ENCODE measurements at regions not wholly inside any gene's neighbourhood (a gene's known extent, or its start where the extent isn't known, plus 50 kb on each side); places are given as distances from the start of the nearest gene placed in this dataset.

- H3K27ac Mint-ChIP-seq: no peak overlapping the region
- H3K27me3 Mint-ChIP-seq: no peaks in the 10 kb centered on the region
Measured at GRCh38 chr4:62970846-62971245, 1438.4 kb downstream of the TECRL start.

GRCh38 chr4:62960415-62960814, 1448.8 kb downstream of the TECRL start:
- Mint-ChIP-seq H3K4me3 (no peak overlapping the region), H3K4me1 (ENCODE audit: low read depth in 2 of 2) (no peaks in the 10 kb centered on the region)

More at GRCh38 chr4:62970846-62971245, 1438.4 kb downstream of the TECRL start:
- H3K36me3 Mint-ChIP-seq: peaks cover 13% of the 10 kb centered on the region
- peaks cover 35% of the 10 kb centered on the region for H3K9me3 Mint-ChIP-seq
- no peak for ATAC-seq
- no peak overlapping the region for H3K4me3 Mint-ChIP-seq
- H3K4me1 Mint-ChIP-seq (ENCODE audit: low read depth in 2 of 2): no peaks in the 10 kb centered on the region
- DNase-seq (ENCODE audit: low spot score): no peak

GRCh38 chr4:62953752-62954151, 1455.5 kb downstream of the TECRL start:
- Mint-ChIP-seq H3K27ac (no peak overlapping the region), H3K9me3 (peaks cover 23% of the 10 kb centered on the region), H3K4me3 (no peak overlapping the region), H3K36me3 (no peaks in the 10 kb centered on the region), H3K4me1 (ENCODE audit: low read depth in 2 of 2) (no peaks in the 10 kb centered on the region), H3K27me3 (no peaks in the 10 kb centered on the region)
- no peak for DNase-seq (ENCODE audit: low spot score)
- ATAC-seq: no peak

More at GRCh38 chr4:62960415-62960814, 1448.8 kb downstream of the TECRL start:
- no peaks in the 10 kb centered on the region for H3K36me3 Mint-ChIP-seq
- DNase-seq (ENCODE audit: low spot score) (no peak), ATAC-seq (no peak)
- H3K27me3 Mint-ChIP-seq: no peaks in the 10 kb centered on the region
- peaks cover 16% of the 10 kb centered on the region for H3K9me3 Mint-ChIP-seq
- H3K27ac Mint-ChIP-seq: no peak overlapping the region

- H3K4me1 Mint-ChIP-seq (ENCODE audit: low read depth in 2 of 2): no peaks in the 10 kb centered on the region
- H3K4me3 Mint-ChIP-seq: no peak overlapping the region
- no peaks in the 10 kb centered on the region for H3K36me3 Mint-ChIP-seq
- H3K27ac Mint-ChIP-seq: no peak overlapping the region
- DNase-seq (ENCODE audit: low spot score): no peak
- peaks cover 23% of the 10 kb centered on the region for H3K9me3 Mint-ChIP-seq
- ATAC-seq: no peak
- H3K27me3 Mint-ChIP-seq: no peaks in the 10 kb centered on the region
Measured at GRCh38 chr4:62952366-62952765, 1456.9 kb downstream of the TECRL start.

GRCh38 chr4:62948108-62948507, 1461.1 kb downstream of the TECRL start:
- H3K4me1 Mint-ChIP-seq (ENCODE audit: low read depth in 2 of 2): no peaks in the 10 kb centered on the region
- DNase-seq (ENCODE audit: low spot score): no peak
- H3K9me3 Mint-ChIP-seq: peaks cover 17% of the 10 kb centered on the region
- H3K36me3 Mint-ChIP-seq: peaks cover 4% of the 10 kb centered on the region
- H3K27me3 Mint-ChIP-seq: no peaks in the 10 kb centered on the region
- no peak overlapping the region for H3K4me3 Mint-ChIP-seq
- ATAC-seq: no peak
- H3K27ac Mint-ChIP-seq: no peak overlapping the region

GRCh38 chr4:62940229-62940628, 1469.0 kb downstream of the TECRL start:
- no peaks in the 10 kb centered on the region for H3K4me1 Mint-ChIP-seq (ENCODE audit: low read depth in 2 of 2)
- no peak for DNase-seq (ENCODE audit: low spot score)
- peaks cover 7% of the 10 kb centered on the region for H3K36me3 Mint-ChIP-seq
- ATAC-seq: no peak
- no peak overlapping the region for H3K4me3 Mint-ChIP-seq
- H3K9me3 Mint-ChIP-seq: peaks cover 33% of the 10 kb centered on the region
- H3K27me3 Mint-ChIP-seq: no peaks in the 10 kb centered on the region
- H3K27ac Mint-ChIP-seq: no peak overlapping the region

- H3K4me3 Mint-ChIP-seq: no peak overlapping the region
- DNase-seq (ENCODE audit: low spot score) (no peak), ATAC-seq (no peak)
- H3K27me3 Mint-ChIP-seq: no peaks in the 10 kb centered on the region
- no peak overlapping the region for H3K27ac Mint-ChIP-seq
- peaks cover 22% of the 10 kb centered on the region for H3K9me3 Mint-ChIP-seq
- peaks cover 6% of the 10 kb centered on the region for H3K36me3 Mint-ChIP-seq
- no peaks in the 10 kb centered on the region for H3K4me1 Mint-ChIP-seq (ENCODE audit: low read depth in 2 of 2)
Measured at GRCh38 chr4:62930884-62931283, 1478.4 kb downstream of the TECRL start.

- DNase-seq (ENCODE audit: low spot score): no peak
- H3K9me3 Mint-ChIP-seq: peaks cover 16% of the 10 kb centered on the region
- H3K27me3 Mint-ChIP-seq: no peaks in the 10 kb centered on the region
- H3K4me1 Mint-ChIP-seq (ENCODE audit: low read depth in 2 of 2): no peaks in the 10 kb centered on the region
- H3K36me3 Mint-ChIP-seq: no peaks in the 10 kb centered on the region
- no peak overlapping the region for H3K4me3 Mint-ChIP-seq
- H3K27ac Mint-ChIP-seq: no peak overlapping the region
- ATAC-seq: no peak
Measured at GRCh38 chr4:62928483-62928882, 1480.8 kb downstream of the TECRL start.

GRCh38 chr4:62927574-62927973, 1481.7 kb downstream of the TECRL start:
- no peak overlapping the region for H3K4me3 Mint-ChIP-seq
- H3K36me3 Mint-ChIP-seq: no peaks in the 10 kb centered on the region
- no peaks in the 10 kb centered on the region for H3K4me1 Mint-ChIP-seq (ENCODE audit: low read depth in 2 of 2)
- DNase-seq (ENCODE audit: low spot score) (no peak), ATAC-seq (no peak)
- H3K27me3 Mint-ChIP-seq: no peaks in the 10 kb centered on the region
- H3K9me3 Mint-ChIP-seq: peaks cover 16% of the 10 kb centered on the region
- H3K27ac Mint-ChIP-seq: no peak overlapping the region

GRCh38 chr4:62923783-62924182, 1485.5 kb downstream of the TECRL start:
- H3K27ac Mint-ChIP-seq: no peak overlapping the region
- H3K4me1 Mint-ChIP-seq (ENCODE audit: low read depth in 2 of 2): no peaks in the 10 kb centered on the region
- peaks cover 6% of the 10 kb centered on the region for H3K9me3 Mint-ChIP-seq
- no peak for DNase-seq (ENCODE audit: low spot score)
- no peaks in the 10 kb centered on the region for H3K36me3 Mint-ChIP-seq
- H3K27me3 Mint-ChIP-seq: no peaks in the 10 kb centered on the region
- ATAC-seq: no peak
- no peak overlapping the region for H3K4me3 Mint-ChIP-seq

GRCh38 chr4:62917649-62918048, 1491.6 kb downstream of the TECRL start:
- Mint-ChIP-seq H3K27ac (no peak overlapping the region), H3K4me1 (ENCODE audit: low read depth in 2 of 2) (no peaks in the 10 kb centered on the region), H3K36me3 (peaks cover 5% of the 10 kb centered on the region), H3K27me3 (no peaks in the 10 kb centered on the region), H3K9me3 (peaks cover 3% of the 10 kb centered on the region), H3K4me3 (no peak overlapping the region)
- DNase-seq (ENCODE audit: low spot score) (no peak), ATAC-seq (no peak)

- no peaks in the 10 kb centered on the region for H3K27me3 Mint-ChIP-seq
- peaks cover 10% of the 10 kb centered on the region for H3K9me3 Mint-ChIP-seq
- peaks cover 5% of the 10 kb centered on the region for H3K36me3 Mint-ChIP-seq
- no peak overlapping the region for H3K27ac Mint-ChIP-seq
- no peak overlapping the region for H3K4me3 Mint-ChIP-seq
- ATAC-seq (no peak), DNase-seq (ENCODE audit: low spot score) (no peak)
- no peaks in the 10 kb centered on the region for H3K4me1 Mint-ChIP-seq (ENCODE audit: low read depth in 2 of 2)
Measured at GRCh38 chr4:62914758-62915157, 1494.5 kb downstream of the TECRL start.

GRCh38 chr4:62913065-62913464, 1496.2 kb downstream of the TECRL start:
- Mint-ChIP-seq H3K4me1 (ENCODE audit: low read depth in 2 of 2) (no peaks in the 10 kb centered on the region), H3K9me3 (peaks cover 14% of the 10 kb centered on the region), H3K27me3 (no peaks in the 10 kb centered on the region), H3K27ac (no peak overlapping the region), H3K36me3 (peaks cover 5% of the 10 kb centered on the region), H3K4me3 (no peak overlapping the region)
- no peak for ATAC-seq
- no peak for DNase-seq (ENCODE audit: low spot score)

GRCh38 chr4:62912531-62912930, 1496.7 kb downstream of the TECRL start:
- Mint-ChIP-seq H3K9me3 (peaks cover 14% of the 10 kb centered on the region), H3K27ac (no peak overlapping the region), H3K36me3 (peaks cover 5% of the 10 kb centered on the region), H3K27me3 (no peaks in the 10 kb centered on the region), H3K4me1 (ENCODE audit: low read depth in 2 of 2) (no peaks in the 10 kb centered on the region), H3K4me3 (no peak overlapping the region)
- ATAC-seq: no peak
- DNase-seq (ENCODE audit: low spot score): no peak

GRCh38 chr4:62909238-62909637, 1500.0 kb downstream of the TECRL start:
- Mint-ChIP-seq H3K27ac (no peak overlapping the region), H3K9me3 (peaks cover 12% of the 10 kb centered on the region), H3K4me1 (ENCODE audit: low read depth in 2 of 2) (no peaks in the 10 kb centered on the region), H3K4me3 (no peak overlapping the region), H3K36me3 (no peaks in the 10 kb centered on the region), H3K27me3 (no peaks in the 10 kb centered on the region)
- DNase-seq (ENCODE audit: low spot score) (no peak), ATAC-seq (no peak)
